ENCODE measurements at regions not wholly inside any gene's neighbourhood (a gene's known extent, or its start where the extent isn't known, plus 50 kb on each side); places are given as distances from the start of the nearest gene placed in this dataset.

DNA sequence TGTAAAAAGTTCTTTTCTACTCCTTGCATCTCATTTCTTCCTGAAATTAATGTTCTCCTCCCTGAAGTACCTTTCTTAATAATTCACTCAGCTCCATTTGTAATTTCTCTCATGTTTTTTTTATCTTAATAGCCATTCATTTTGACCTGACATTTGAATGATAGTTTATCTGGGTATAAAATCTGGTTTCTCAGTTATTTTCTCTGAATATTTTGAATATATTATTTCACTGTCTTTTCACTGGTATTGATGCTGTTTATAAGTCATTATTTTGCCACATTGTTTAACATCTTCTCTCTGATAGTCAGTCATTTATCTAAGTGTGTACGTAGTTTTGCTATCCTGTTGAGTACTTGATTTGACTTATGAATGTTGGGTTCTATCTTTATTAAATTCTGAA, 68.8 kb upstream of the ARHGAP18 start:
- no peak for DNase-seq (ENCODE audit: low read depth in 2 of 2)

DNA sequence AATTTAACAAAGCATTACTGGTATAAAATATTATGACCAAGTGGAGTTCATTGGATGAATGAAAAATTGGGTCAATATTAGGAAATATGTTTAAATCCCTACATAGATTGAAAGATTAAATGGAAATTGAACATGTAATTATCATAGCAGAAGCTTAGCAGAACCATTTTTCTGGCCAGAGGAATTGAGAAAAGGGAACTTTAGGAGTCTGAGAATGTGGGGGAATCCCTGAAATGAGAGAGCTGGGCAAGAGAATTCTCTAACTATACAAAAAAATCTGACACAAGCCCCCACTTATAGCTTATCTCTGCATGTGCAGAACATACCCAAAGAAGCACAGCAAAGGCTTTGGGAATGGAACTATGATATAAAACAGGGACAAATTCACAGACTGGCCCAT, 67.4 kb upstream of the ARHGAP18 start:
- no peak for DNase-seq (ENCODE audit: low read depth in 2 of 2)

DNA sequence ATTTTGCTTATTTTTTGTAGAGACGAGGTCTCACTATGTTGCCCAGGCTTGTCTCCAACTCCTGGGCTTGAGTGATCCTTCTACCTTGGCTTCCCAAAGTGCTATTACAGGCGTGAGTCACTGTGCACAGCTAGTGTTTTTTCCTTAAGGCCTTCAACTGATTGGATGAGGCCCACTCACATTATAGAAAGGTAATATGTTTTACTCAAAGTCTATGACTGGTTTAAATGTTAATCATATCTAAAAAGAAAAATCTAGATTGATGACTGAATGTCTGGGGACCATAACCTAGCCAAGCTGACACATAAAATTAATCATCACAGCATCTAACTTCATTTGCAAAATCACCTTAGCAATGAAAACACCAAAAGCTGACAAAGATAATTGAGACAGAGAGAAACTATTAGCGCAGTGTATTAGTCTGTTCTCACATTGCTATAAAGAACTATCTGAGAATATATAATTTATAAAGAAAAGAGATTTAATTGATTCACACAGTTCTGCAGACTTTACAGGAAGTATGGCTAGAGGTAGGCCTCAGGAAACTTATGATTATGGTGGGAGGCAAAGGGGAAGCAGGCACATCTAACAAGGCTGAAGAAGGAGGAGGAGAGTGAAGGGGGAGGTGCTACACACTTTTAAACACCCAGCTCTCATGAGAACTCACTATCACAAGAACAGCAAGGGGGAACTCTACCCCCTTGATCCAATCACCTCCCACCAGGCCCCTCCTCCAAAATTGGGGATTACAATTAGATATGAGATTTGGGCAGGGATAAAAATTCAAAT, 66.8 kb upstream of the ARHGAP18 start:
- no peak for DNase-seq (ENCODE audit: low read depth in 2 of 2)

DNA sequence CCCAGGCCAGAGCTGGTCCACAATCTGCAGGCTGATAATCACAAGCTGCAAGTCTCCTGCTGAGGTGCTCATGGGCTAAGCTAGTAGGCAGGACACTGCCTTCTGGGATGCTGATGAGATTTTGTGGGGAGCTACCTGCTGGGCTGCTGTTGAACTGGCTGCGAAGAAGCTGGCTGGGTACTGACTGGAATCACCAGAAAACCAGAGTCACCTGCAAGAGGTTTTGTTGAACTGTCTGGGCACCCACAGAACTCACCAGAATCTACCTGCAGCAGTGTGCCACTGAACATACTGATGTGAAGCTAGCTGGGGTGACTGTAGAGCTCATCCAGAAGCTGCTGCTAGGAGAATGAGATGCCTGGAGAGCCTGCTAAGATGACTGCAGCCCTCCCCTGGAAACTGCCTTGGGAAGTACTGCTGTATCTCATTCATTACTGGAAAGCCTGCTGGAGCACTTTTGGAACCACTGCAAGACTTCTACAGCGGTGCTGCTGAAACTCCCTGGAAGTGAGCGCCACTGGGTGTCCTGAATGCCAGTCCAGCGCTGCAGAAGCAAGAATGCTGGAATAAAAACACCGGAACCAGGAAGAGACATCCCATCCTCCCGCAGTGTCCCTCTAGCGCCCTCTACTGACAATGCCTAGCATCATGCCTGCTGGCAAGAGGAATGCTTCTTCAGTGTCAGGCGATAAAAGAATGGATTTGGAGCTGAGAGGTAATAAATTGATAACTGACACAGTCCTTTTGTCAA, 64.9 kb upstream of the ARHGAP18 start:
- peak; percentile 63 to 66 for DNase-seq (ENCODE audit: low read depth in 2 of 2)

DNA sequence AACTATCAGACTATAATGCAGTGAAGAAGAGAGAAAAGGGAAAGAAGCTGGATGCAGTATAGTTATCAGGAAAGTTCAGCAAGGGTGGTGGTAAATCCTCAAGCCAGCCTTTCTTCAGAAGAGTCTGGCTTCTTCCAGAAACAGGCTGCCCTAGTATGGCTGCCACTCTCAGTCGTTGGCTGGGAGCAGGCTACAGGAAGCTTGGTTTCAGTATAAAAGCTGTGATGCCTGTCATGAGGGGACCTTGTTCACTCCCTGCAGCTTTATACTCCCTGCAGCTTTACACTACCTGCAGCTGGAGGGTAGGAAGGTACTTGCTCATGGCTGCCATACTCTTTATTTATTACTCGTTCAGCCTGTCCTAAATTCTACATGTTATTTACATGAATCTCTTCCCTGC, 63.3 kb upstream of the ARHGAP18 start:
- DNase-seq (ENCODE audit: low read depth in 2 of 2), result no peak

DNA sequence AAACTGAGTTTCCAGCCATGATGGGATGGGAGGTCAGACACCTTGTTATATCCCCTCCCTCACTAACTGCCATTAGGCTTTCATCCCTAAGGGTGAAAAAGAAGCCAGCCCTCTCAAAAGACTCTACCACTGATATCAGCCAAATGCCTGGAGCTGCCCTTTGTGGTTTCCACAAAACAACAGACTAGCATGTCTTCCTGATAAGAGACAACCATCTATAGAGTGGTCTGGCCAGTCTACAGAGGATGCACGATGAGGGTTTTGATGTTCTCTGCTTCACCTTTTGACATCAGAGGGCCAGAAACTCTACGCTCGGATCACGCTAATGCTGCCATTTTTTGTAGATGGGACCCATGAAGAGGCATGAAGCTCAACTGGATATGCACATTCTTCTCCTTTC, 61.7 kb upstream of the ARHGAP18 start:
- no peak for DNase-seq (ENCODE audit: low read depth in 2 of 2)

DNA sequence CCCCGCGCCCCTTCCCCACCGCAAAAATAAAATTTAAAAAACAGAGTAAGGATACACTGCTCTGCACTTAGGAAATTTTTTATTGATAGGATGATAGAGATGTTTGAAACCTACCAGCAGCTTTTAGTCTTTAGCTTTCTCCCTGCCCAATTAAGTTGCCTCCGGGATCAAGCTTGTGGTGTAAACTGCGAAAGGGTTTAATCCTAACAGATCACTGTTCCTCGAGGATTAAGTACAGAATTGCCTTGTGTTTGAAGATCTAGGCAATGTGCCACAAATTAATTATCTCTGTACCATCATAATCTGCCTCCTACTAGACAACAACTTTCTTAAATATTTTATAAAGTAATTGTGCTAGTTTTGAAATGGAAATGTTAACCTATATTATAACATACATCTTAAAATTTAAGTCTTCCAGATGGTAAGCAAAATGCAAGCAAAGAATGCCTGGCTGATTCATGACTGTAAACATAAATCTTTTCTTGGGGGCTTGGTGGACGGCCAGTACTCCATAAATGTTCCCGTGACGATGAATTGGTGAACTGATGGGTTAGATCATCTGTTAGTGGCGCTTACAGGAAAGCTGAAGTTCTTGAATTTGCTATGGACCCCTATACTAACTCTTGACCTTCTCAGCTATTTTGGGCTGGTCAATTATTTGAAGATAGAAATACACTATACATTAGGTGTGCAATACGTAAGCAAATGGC, 58.0 kb upstream of the ARHGAP18 start:
- DNase-seq (ENCODE audit: low read depth in 2 of 2), result no peak

DNA sequence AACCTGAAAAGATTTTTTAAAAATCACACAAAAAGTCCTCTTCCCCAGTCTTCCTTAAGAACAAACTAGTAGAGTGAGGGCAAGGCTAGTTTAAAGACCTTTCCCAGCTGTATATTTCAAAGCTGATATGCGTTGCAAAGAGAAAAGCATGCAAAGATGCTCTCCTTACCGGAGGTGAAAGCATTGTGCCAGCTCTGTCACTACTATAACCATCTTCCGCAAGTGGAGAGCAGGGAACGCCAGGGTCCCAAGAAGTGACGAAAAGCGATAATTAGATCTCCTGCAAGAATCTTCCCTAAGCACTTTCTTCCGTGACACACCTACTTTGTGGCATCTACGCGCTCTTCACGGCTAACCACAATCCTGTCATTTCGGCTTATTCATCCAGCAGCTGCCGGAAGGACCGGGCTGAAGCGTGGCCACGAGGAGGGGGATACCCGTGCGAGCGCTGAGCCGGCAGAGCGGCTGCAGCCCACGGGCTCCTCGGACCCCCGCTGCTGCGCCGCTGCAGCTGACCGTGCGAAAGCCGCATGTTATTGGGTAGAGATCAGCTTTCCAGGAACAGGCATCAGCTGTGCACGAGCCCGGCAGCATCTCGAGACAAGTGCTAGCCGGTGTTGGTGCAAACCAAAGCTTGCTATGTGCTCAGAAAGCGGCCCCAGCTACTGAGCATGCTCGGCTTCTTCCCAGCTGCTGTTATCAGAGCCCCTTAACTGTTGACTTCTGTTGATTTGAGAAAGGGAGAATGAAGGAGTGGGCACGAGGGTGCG, 57.2 kb upstream of the ARHGAP18 start:
- DNase-seq (ENCODE audit: low read depth in 2 of 2), result no peak

DNA sequence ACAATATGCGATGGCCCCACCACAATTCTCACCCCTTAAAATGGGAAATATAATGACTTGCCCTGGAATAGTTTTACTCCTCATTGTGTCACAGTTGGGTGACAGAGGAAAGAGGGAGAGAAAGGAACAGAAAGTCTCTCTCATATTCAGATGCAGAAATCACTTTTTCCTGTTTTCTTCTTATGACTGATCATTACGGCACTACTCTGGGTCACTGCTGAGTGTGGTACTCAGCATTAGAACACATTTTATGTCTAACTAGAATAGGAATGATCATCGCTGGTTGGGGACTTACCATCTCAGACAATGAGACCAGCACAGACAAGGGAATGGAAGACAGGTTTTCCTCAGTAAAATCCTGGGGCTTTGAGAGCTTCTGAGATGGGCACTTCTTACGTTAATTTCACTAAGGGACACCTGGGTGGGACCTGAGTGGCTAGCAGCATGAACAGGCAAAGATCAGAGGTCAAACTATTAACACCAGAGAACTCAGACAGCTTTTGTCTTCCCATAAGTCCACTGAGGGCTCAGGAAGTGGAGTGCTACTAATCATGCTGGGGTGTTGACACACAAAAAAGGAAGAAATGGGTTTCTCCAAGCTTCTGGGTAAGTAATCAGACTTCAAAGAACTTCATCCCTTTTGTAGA, 54.9 kb upstream of the ARHGAP18 start:
- no peak for DNase-seq (ENCODE audit: low read depth in 2 of 2)

DNA sequence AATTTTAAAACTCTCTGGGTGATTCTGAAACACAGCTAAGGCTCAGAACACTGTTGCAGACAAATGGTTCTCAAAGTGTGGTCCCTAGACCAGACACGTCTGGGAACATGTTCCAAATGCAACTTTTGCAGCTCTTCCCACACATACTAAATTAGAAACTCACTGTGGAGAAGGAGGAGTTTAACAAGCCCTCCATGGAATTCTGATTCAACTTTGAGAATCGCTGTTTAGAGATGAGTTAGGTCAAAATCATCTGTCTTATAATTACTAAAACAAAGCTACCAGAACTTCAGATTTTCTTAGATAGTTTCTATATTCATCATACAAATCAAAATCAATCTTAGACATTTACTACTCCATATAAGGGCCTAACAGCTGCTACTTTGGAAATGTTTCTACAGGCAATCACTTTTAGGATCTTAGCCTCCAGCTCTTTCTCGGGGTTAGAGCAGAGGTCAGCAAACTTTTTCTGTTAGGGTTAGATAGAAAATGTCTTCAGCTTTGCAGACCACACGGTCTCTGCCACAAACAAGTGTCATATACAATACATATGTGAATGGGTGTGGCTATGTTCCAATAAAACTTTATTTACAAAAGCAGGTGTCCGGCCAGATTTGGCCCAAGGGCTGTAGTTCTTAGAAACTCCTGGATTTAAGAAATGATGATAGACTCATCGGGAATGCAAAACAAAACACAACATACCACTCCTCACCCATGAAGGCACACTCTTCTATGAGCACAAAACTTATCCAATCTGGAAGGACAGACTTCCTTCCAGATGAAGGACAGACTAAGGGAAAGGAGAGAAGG, 50.0 kb upstream of the ARHGAP18 start:
- no peak for DNase-seq (ENCODE audit: low read depth in 2 of 2)

All from fibroblast of skin of left quadriceps (primary cell).